ENCODE measurements at regions not wholly inside any gene's neighbourhood (a gene's known extent, or its start where the extent isn't known, plus 50 kb on each side); places are given as distances from the start of the nearest gene placed in this dataset.

DNA sequence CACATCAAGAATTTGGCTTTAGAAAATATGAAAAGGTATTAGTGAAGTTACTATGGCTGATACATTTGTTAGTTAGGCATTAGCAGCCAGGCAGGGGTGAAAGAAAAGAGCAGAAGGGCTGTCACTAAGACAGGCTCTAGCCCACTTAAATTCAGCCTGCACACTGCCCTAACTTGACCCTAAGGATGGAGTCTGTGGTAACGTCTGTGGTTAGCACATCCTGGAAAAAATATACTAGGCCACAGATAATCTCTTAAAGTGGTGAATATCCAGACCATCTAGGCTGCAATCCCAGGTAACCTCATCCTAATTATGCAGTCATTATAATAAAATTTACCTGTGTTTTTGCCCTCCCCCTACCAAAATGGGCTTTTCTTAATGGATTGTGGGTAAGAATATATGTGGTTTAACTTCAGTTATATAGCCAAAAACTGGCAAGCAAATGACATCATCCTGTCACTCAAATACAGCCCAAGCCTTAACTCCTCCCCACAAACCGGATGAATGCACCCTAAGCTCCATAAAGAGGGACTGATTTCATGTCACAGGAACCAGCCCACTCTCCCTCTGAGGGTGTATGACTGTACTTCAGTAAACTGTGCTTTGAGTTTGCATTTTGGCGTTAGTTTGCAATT lies 440.9 kb downstream of the LRFN5 start:
- TF ChIP-seq, protein P1, sequence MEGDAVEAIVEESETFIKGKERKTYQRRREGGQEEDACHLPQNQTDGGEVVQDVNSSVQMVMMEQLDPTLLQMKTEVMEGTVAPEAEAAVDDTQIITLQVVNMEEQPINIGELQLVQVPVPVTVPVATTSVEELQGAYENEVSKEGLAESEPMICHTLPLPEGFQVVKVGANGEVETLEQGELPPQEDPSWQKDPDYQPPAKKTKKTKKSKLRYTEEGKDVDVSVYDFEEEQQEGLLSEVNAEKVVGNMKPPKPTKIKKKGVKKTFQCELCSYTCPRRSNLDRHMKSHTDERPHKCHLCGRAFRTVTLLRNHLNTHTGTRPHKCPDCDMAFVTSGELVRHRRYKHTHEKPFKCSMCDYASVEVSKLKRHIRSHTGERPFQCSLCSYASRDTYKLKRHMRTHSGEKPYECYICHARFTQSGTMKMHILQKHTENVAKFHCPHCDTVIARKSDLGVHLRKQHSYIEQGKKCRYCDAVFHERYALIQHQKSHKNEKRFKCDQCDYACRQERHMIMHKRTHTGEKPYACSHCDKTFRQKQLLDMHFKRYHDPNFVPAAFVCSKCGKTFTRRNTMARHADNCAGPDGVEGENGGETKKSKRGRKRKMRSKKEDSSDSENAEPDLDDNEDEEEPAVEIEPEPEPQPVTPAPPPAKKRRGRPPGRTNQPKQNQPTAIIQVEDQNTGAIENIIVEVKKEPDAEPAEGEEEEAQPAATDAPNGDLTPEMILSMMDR (conservative IDR thresholded peaks at IDR 0.05; ENCODE audit: low read depth, low read length) = no peak
- TF ChIP-seq EZH2 (IDR thresholded peaks at IDR 0.05; ENCODE audit: low read length, unreplicated experiment) = no peak

All from PC-3 (cell line).